Motor neuron (in vitro differentiated cells): ENCODE measurements at regions not wholly inside any gene's neighbourhood (a gene's known extent, or its start where the extent isn't known, plus 50 kb on each side); places are given as distances from the start of the nearest gene placed in this dataset.
"Not testable (repeated sequence)": the region's sequence is repeated elsewhere in the genome, so short reads cannot be mapped to it uniquely, and the experiment has no call there.

ENCODE experiments used
- ATAC-seq, 8 experiments: fragments of 200-7000 bp; cut with Tn5 transposase; replicated peaks in 6 of 8; 2 replicates each; pipeline ENCODE4 v1.8.0; 2021; ENCODE audit warnings: mild to moderate bottlenecking in 8 of 8, moderate library complexity in 8 of 8
- H3K27ac ChIP-seq, 2 donors: fragments of 250-450 bp; sonication (Bioruptor Pico); 2 replicates each; pipeline ENCODE4 v1.9.0; 2021; ENCODE audit warnings: antibody characterized with exemption in 2 of 2, mild to moderate bottlenecking in 2 of 2, moderate library complexity in 1 of 2
- H3K4me1 ChIP-seq, 2 donors: fragments of 250-450 bp; sonication (Bioruptor Pico); replicated peaks in 1 of 2; 2 replicates each; pipeline ENCODE4 v1.6.1; 2021; ENCODE audit warnings: antibody characterized with exemption in 2 of 2, mild to moderate bottlenecking in 2 of 2, moderate library complexity in 1 of 2
- H3K4me3 ChIP-seq, 5 donors: fragments of 250-450 bp; sonication (Bioruptor Pico); 2 replicates each; pipeline ENCODE4 v1.9.0; 2021; ENCODE audit warnings: antibody characterized with exemption in 5 of 5, mild to moderate bottlenecking in 5 of 5, moderate library complexity in 4 of 5
- WGBS, 10 experiments: fragments of 450-650 bp; shearing (Covaris generic); methylation state at CpG; one replicate each; pipeline ENCODE4 v1.0.0; 2022; 5-methylcytosine and 5-hydroxymethylcytosine counted together
- in situ Hi-C, 9 experiments: fragments of 400-800 bp; cut with MboI; loops; one replicate each; pipeline ENCODE4 v1.15.0; 2021; ENCODE audit warnings: low sequenced_read_pairs in 9 of 9, low pct_unique_long_range_greater_than_20kb in 2 of 9; ENCODE audit not compliant: unreplicated experiment in 9 of 9

- Histone ChIP-seq H3K4me3 (no peak overlapping the region), H3K27ac (no peak overlapping the region), H3K4me1 (no peaks in the 10 kb centered on the region)
- WGBS, 10 experiments, result 7 to 90% (median 80%) methylated on average over 1 to 5 of the region's 10 CpGs; no CpG with 5 or more reads in 3 of the 10 experiments
- in situ Hi-C loops, result no loop called here
- no peak for ATAC-seq
These were observed 71.4 kb upstream of the SYN3 start for GRCh38 chr22:33129621-33130020.

GRCh38 chr22:33126881-33127280 lies 68.7 kb upstream of the SYN3 start:
- ATAC-seq, result peak in 7 of 8 experiments; percentile 63 to 93 (median 90)
- no peak overlapping the region for H3K4me3 ChIP-seq
- in situ Hi-C loops, result no loop called here
- 0 to 40% (median 8%) methylated on average over 1 to 3 of the region's 3 CpGs; no CpG with 5 or more reads in 4 of the 10 experiments for WGBS, 10 experiments
- no peak overlapping the region for H3K27ac ChIP-seq
- H3K4me1 ChIP-seq, result no peaks in the 10 kb centered on the region

- Histone ChIP-seq H3K4me3 (no peak overlapping the region), H3K27ac (no peak overlapping the region), H3K4me1 (no peaks in the 10 kb centered on the region)
- in situ Hi-C loops, result no loop called here
- ATAC-seq, result no peak
- 50 to 91% (median 69%) methylated on average over 1 to 4 of the region's 4 CpGs; no CpG with 5 or more reads in 2 of the 10 experiments for WGBS, 10 experiments
These were observed 66.3 kb upstream of the SYN3 start for GRCh38 chr22:33124471-33124870.

- ATAC-seq, H3K4me3 ChIP-seq, in situ Hi-C loops, H3K4me1 ChIP-seq, H3K27ac ChIP-seq: not testable (repeated sequence)
- WGBS, 10 experiments, result 61 to 100% (median 92%) methylated on average over 1 to 5 of the region's 5 CpGs; no CpG with 5 or more reads in 1 of the 10 experiments
These were observed 64.3 kb upstream of the SYN3 start for GRCh38 chr22:33122439-33122838.

- Histone ChIP-seq H3K4me3 (no peak overlapping the region), H3K4me1 (no peaks in the 10 kb centered on the region), H3K27ac (no peak overlapping the region)
- in situ Hi-C loops, result no loop called here
- 14 to 100% (median 85%) methylated on average over 1 to 2 of the region's 2 CpGs for WGBS, 10 experiments
- no peak for ATAC-seq
These were observed 60.9 kb upstream of the SYN3 start for GRCh38 chr22:33119044-33119443.

GRCh38 chr22:33117821-33118220 lies 59.6 kb upstream of the SYN3 start:
- in situ Hi-C loops, result no loop called here
- H3K4me3 ChIP-seq, result no peak overlapping the region

GRCh38 chr22:33116841-33117547 lies 58.8 kb upstream of the SYN3 start:
- no peak overlapping the region for H3K27ac ChIP-seq
- H3K4me3 ChIP-seq, result no peak overlapping the region
- peak in 2 of 8 experiments; percentile 88 to 94 for ATAC-seq
- in situ Hi-C loops, result no loop called here
- WGBS, 10 experiments, result 44 to 100% (median 100%) methylated on average over 1 to 2 of the region's 2 CpGs; no CpG with 5 or more reads in 5 of the 10 experiments
- H3K4me1 ChIP-seq, result peaks cover 13 to 15% of the 10 kb centered on the region in 2 donors

More at GRCh38 chr22:33117821-33118220, 59.6 kb upstream of the SYN3 start:
- no peak overlapping the region for H3K27ac ChIP-seq
- H3K4me1 ChIP-seq, result peaks cover 5 to 7% of the 10 kb centered on the region in 2 donors
- no peak for ATAC-seq

- Histone ChIP-seq H3K4me1 (peaks cover 38 to 39% of the 10 kb centered on the region in 2 donors), H3K27ac (no peak overlapping the region), H3K4me3 (no peak overlapping the region)
- in situ Hi-C loops, result no loop called here
- ATAC-seq, result peak in 1 of 8 experiments; percentile 12
These were observed 56.4 kb upstream of the SYN3 start for GRCh38 chr22:33114565-33114964.

GRCh38 chr22:33112580-33112979 lies 54.4 kb upstream of the SYN3 start:
- H3K4me1 ChIP-seq, result peaks cover 39 to 40% of the 10 kb centered on the region in 2 donors
- no peak overlapping the region for H3K4me3 ChIP-seq
- H3K27ac ChIP-seq, result peak overlapping the region in 1 of 2 donors; percentile 56
- WGBS, 10 experiments, result 0 to 20% (median 8%) methylated on average over 1 of the region's 1 CpG; no CpG with 5 or more reads in 5 of the 10 experiments
- in situ Hi-C loops, result no loop called here
- peak in 5 of 8 experiments; percentile 54 to 67 (median 65) for ATAC-seq

GRCh38 chr22:33111491-33111890 lies 53.3 kb upstream of the SYN3 start:
- peaks cover 39 to 40% of the 10 kb centered on the region in 2 donors for H3K4me1 ChIP-seq
- ATAC-seq, result no peak
- H3K27ac ChIP-seq, result peak overlapping the region; percentile 41 to 56
- 0 to 57% (median 11%) methylated on average over 1 to 4 of the region's 4 CpGs; no CpG with 5 or more reads in 1 of the 10 experiments for WGBS, 10 experiments
- in situ Hi-C loops, result no loop called here
- H3K4me3 ChIP-seq, result no peak overlapping the region

GRCh38 chr22:33110562-33111163 lies 52.5 kb upstream of the SYN3 start:
- 14 to 100% (median 89%) methylated on average over 1 to 6 of the region's 7 CpGs; no CpG with 5 or more reads in 5 of the 10 experiments for WGBS, 10 experiments
- Histone ChIP-seq H3K4me1 (peaks cover 40% of the 10 kb centered on the region in 2 donors), H3K4me3 (no peak overlapping the region), H3K27ac (peak overlapping the region; percentile 41 to 65)
- in situ Hi-C loops, result no loop called here
- no peak for ATAC-seq

- H3K27ac ChIP-seq, result peak overlapping the region in 1 of 2 donors; percentile 41
- in situ Hi-C loops, result no loop called here
- H3K4me1 ChIP-seq, result peaks cover 40 to 45% of the 10 kb centered on the region in 2 donors
- H3K4me3 ChIP-seq, result no peak overlapping the region
- WGBS, 10 experiments, result 24 to 83% (median 58%) methylated on average over 2 to 6 of the region's 7 CpGs; no CpG with 5 or more reads in 5 of the 10 experiments
- peak in 7 of 8 experiments; percentile 66 to 78 (median 76) for ATAC-seq
These were observed 51.6 kb upstream of the SYN3 start for GRCh38 chr22:33109514-33110430.

- peaks cover 35 to 49% of the 10 kb centered on the region in 2 donors for H3K4me1 ChIP-seq
- ATAC-seq, result no peak
- no peak overlapping the region for H3K4me3 ChIP-seq
- no peak overlapping the region for H3K27ac ChIP-seq
- WGBS, 10 experiments, result 25 to 100% (median 80%) methylated on average over 1 to 5 of the region's 5 CpGs
- in situ Hi-C loops, result no loop called here
These were observed 49.9 kb upstream of the SYN3 start for GRCh38 chr22:33108037-33108436.
